ENCODE measurements at regions not wholly inside any gene's neighbourhood (a gene's known extent, or its start where the extent isn't known, plus 50 kb on each side); places are given as distances from the start of the nearest gene placed in this dataset.

- no peak for DNase-seq (ENCODE audit: low spot score)
These were observed 52.0 kb downstream of the LRATD1 start for GRCh38 chr2:14684516-14684915.

- no peak for DNase-seq (ENCODE audit: low spot score)
These were observed 58.4 kb downstream of the LRATD1 start for GRCh38 chr2:14690926-14691325.

- DNase-seq (ENCODE audit: low spot score): no peak
These were observed 61.4 kb downstream of the LRATD1 start for GRCh38 chr2:14693874-14694273.

- DNase-seq (ENCODE audit: low spot score): no peak
These were observed 68.2 kb downstream of the LRATD1 start for GRCh38 chr2:14700753-14701152.

- no peak for DNase-seq (ENCODE audit: low spot score)
These were observed 69.7 kb downstream of the LRATD1 start for GRCh38 chr2:14702258-14702657.

- no peak for DNase-seq (ENCODE audit: low spot score)
These were observed 73.7 kb downstream of the LRATD1 start for GRCh38 chr2:14706201-14706600.

- peak; percentile 13 for DNase-seq (ENCODE audit: low spot score)
These were observed 79.6 kb downstream of the LRATD1 start for GRCh38 chr2:14712111-14712510.

GRCh38 chr2:14713248-14713647, 80.7 kb downstream of the LRATD1 start:
- no peak for DNase-seq (ENCODE audit: low spot score)

- no peak for DNase-seq (ENCODE audit: low spot score)
These were observed 83.1 kb downstream of the LRATD1 start for GRCh38 chr2:14715600-14715999.

GRCh38 chr2:14716319-14716718, 83.8 kb downstream of the LRATD1 start:
- DNase-seq (ENCODE audit: low spot score): no peak

GRCh38 chr2:14717131-14717530, 84.6 kb downstream of the LRATD1 start:
- no peak for DNase-seq (ENCODE audit: low spot score)

- no peak for DNase-seq (ENCODE audit: low spot score)
These were observed 87.8 kb downstream of the LRATD1 start for GRCh38 chr2:14720319-14720718.

GRCh38 chr2:14720739-14721138, 88.2 kb downstream of the LRATD1 start:
- DNase-seq (ENCODE audit: low spot score): no peak

GRCh38 chr2:14722904-14723570, 90.5 kb downstream of the LRATD1 start:
- no peak for DNase-seq (ENCODE audit: low spot score)

- no peak for DNase-seq (ENCODE audit: low spot score)
These were observed 91.2 kb downstream of the LRATD1 start for GRCh38 chr2:14723684-14724083.

- DNase-seq (ENCODE audit: low spot score): no peak
These were observed 103.2 kb downstream of the LRATD1 start for GRCh38 chr2:14735696-14736095.

- no peak for DNase-seq (ENCODE audit: low spot score)
These were observed 104.7 kb downstream of the LRATD1 start for GRCh38 chr2:14737201-14737600.

GRCh38 chr2:14743861-14744260, 111.3 kb downstream of the LRATD1 start:
- DNase-seq (ENCODE audit: low spot score): no peak

GRCh38 chr2:14745288-14746076, 113.0 kb downstream of the LRATD1 start:
- peak; percentile 22 for DNase-seq (ENCODE audit: low spot score)

- no peak for DNase-seq (ENCODE audit: low spot score)
These were observed 113.6 kb downstream of the LRATD1 start for GRCh38 chr2:14746133-14746532.

GRCh38 chr2:14747447-14747846, 114.9 kb downstream of the LRATD1 start:
- DNase-seq (ENCODE audit: low spot score): no peak

- peak; percentile 27 for DNase-seq (ENCODE audit: low spot score)
These were observed 117.4 kb downstream of the LRATD1 start for GRCh38 chr2:14749884-14750283.

GRCh38 chr2:14750433-14750832, 117.9 kb downstream of the LRATD1 start:
- DNase-seq (ENCODE audit: low spot score): no peak

GRCh38 chr2:14751581-14751980, 119.1 kb downstream of the LRATD1 start:
- no peak for DNase-seq (ENCODE audit: low spot score)

Data from GM03348 (cell line).